HG02852 (cell line): ENCODE measurements at regions not wholly inside any gene's neighbourhood (a gene's known extent, or its start where the extent isn't known, plus 50 kb on each side); places are given as distances from the start of the nearest gene placed in this dataset.

Source experiments
- ATAC-seq: cut with Tn5 transposase; IDR thresholded peaks from one replicate; pipeline ENCODE4 v1.9.1; 2021; ENCODE audit warnings: mild to moderate bottlenecking, moderate library complexity; ENCODE audit not compliant: unreplicated experiment

GRCh38 chr15:31151301-31152233 is 50.0 kb upstream of the TRPM1 start:
- no peak for ATAC-seq

- ATAC-seq: no peak
These were observed 52.0 kb upstream of the TRPM1 start for GRCh38 chr15:31153531-31153930.

GRCh38 chr15:31155151-31155550 is 53.6 kb upstream of the TRPM1 start:
- ATAC-seq: no peak

GRCh38 chr15:31156226-31156625 is 54.7 kb upstream of the TRPM1 start:
- ATAC-seq: no peak

- ATAC-seq: no peak
These were observed 55.3 kb upstream of the TRPM1 start for GRCh38 chr15:31156808-31157207.

GRCh38 chr15:31157644-31158069 is 56.1 kb upstream of the TRPM1 start:
- ATAC-seq: no peak

GRCh38 chr15:31158858-31159569 is 57.5 kb upstream of the TRPM1 start:
- no peak for ATAC-seq

- no peak for ATAC-seq
These were observed 58.3 kb upstream of the TRPM1 start for GRCh38 chr15:31159837-31160236.

GRCh38 chr15:31160297-31160696 is 58.8 kb upstream of the TRPM1 start:
- no peak for ATAC-seq

- no peak for ATAC-seq
These were observed 59.4 kb upstream of the TRPM1 start for GRCh38 chr15:31160740-31161495.

GRCh38 chr15:31161951-31162350 is 60.4 kb upstream of the TRPM1 start:
- ATAC-seq: no peak

- ATAC-seq: no peak
These were observed 61.4 kb upstream of the TRPM1 start for GRCh38 chr15:31162721-31163510.

GRCh38 chr15:31163769-31164572 is 62.4 kb upstream of the TRPM1 start:
- no peak for ATAC-seq

GRCh38 chr15:31164573-31164912 is 63.0 kb upstream of the TRPM1 start:
- no peak for ATAC-seq

- no peak for ATAC-seq
These were observed 68.0 kb upstream of the TRPM1 start for GRCh38 chr15:31169558-31169957.

GRCh38 chr15:31171731-31172130 is 70.2 kb upstream of the TRPM1 start:
- ATAC-seq: no peak

GRCh38 chr15:31172606-31173005 is 71.1 kb upstream of the TRPM1 start:
- ATAC-seq: no peak

- no peak for ATAC-seq
These were observed 72.4 kb upstream of the TRPM1 start for GRCh38 chr15:31173790-31174450.

GRCh38 chr15:31175484-31175883 is 74.0 kb upstream of the TRPM1 start:
- ATAC-seq: no peak
